H1 (cell line): ENCODE measurements at regions not wholly inside any gene's neighbourhood (a gene's known extent, or its start where the extent isn't known, plus 50 kb on each side); places are given as distances from the start of the nearest gene placed in this dataset.

Source experiments
- CHD7 ChIP-seq: fragments of 300-600 bp; sonication (generic); IDR thresholded peaks from 2 replicates; pipeline ENCODE4 v1.7.1; 2012; ENCODE audit warnings: low read length, moderate library complexity, mild to moderate bottlenecking, inconsistent platforms; ENCODE audit not compliant: insufficient replicate concordance
- NANOG ChIP-seq: IDR thresholded peaks from 2 replicates; pipeline ENCODE4 v1.6.1; 2011; ENCODE audit warnings: low read length, low read depth, mild to moderate bottlenecking, inconsistent platforms; ENCODE audit not compliant: insufficient read depth, poor library complexity, severe bottlenecking
- POU5F1 ChIP-seq: IDR thresholded peaks from 2 replicates; pipeline ENCODE4 v1.6.1; 2011; ENCODE audit warnings: low read depth, mild to moderate bottlenecking, low read length, moderate library complexity
- SAP30 ChIP-seq: fragments of 300-600 bp; sonication (generic); IDR thresholded peaks from 2 replicates; pipeline ENCODE4 v1.7.1; 2012; ENCODE audit warnings: low read length, moderate library complexity, mild to moderate bottlenecking, inconsistent platforms; ENCODE audit not compliant: insufficient read depth, insufficient replicate concordance
- SRF ChIP-seq: IDR thresholded peaks from 2 replicates; pipeline ENCODE4 v1.6.1; 2011; ENCODE audit warnings: mild to moderate bottlenecking, low read depth, low read length, moderate library complexity

GRCh38 chr3:182400838-182401237 is 392.5 kb upstream of the ATP11B start (continued):
- peak; percentile 72 for TF ChIP-seq CHD7
- no peak for TF ChIP-seq SAP30
- TF ChIP-seq POU5F1: peak; percentile 16; the same call in 1 of the 2 replicates
- no peak for TF ChIP-seq NANOG
- no peak for TF ChIP-seq SRF
